Fibroblast of the aortic adventitia (primary cell): ENCODE measurements at regions not wholly inside any gene's neighbourhood (a gene's known extent, or its start where the extent isn't known, plus 50 kb on each side); places are given as distances from the start of the nearest gene placed in this dataset.
"Not testable (repeated sequence)": the region's sequence is repeated elsewhere in the genome, so short reads cannot be mapped to it uniquely, and the experiment has no call there.

Experiments
- DNase-seq: peaks from one replicate; pipeline ENCODE4 v3.0.0-alpha.2; 2010; ENCODE audit warnings: low read depth
- H3K4me3 ChIP-seq: 2 replicates; pipeline ENCODE4 v1.5.1; 2011; ENCODE audit warnings: low read depth, mild to moderate bottlenecking, control low read depth, low read length, moderate library complexity
- CTCF ChIP-seq: IDR thresholded peaks from 2 replicates; pipeline ENCODE4 v1.5.1; 2011; ENCODE audit warnings: mild to moderate bottlenecking, low read length, control low read depth, inconsistent platforms; ENCODE audit not compliant: insufficient read depth

GRCh38 chr10:71084061-71084817 is 128.1 kb upstream of the UNC5B start:
- no peak for DNase-seq
- no peak for TF ChIP-seq CTCF
- no peak overlapping the region for H3K4me3 ChIP-seq

- no peak overlapping the region for H3K4me3 ChIP-seq
- DNase-seq = no peak
- no peak for TF ChIP-seq CTCF
Observed at GRCh38 chr10:71084818-71085126, 127.6 kb upstream of the UNC5B start.

GRCh38 chr10:71085689-71086438 is 126.5 kb upstream of the UNC5B start:
- DNase-seq = no peak
- TF ChIP-seq CTCF = no peak
- H3K4me3 ChIP-seq = no peak overlapping the region

- no peak for DNase-seq
- no peak overlapping the region for H3K4me3 ChIP-seq
- no peak for TF ChIP-seq CTCF
Observed at GRCh38 chr10:71086439-71087080, 125.8 kb upstream of the UNC5B start.

- no peak overlapping the region for H3K4me3 ChIP-seq
Observed at GRCh38 chr10:71087622-71088021, 124.7 kb upstream of the UNC5B start.

GRCh38 chr10:71088054-71088453 is 124.3 kb upstream of the UNC5B start:
- no peak overlapping the region for H3K4me3 ChIP-seq
- TF ChIP-seq CTCF = no peak
- DNase-seq = no peak

More at GRCh38 chr10:71087622-71088021, 124.7 kb upstream of the UNC5B start:
- TF ChIP-seq CTCF = no peak
- DNase-seq = no peak

- DNase-seq, H3K4me3 ChIP-seq: not testable (repeated sequence)
Observed at GRCh38 chr10:71088578-71088977, 123.8 kb upstream of the UNC5B start.
